RPMI7951 (cell line): ENCODE measurements at regions not wholly inside any gene's neighbourhood (a gene's known extent, or its start where the extent isn't known, plus 50 kb on each side); places are given as distances from the start of the nearest gene placed in this dataset.
"Not testable (repeated sequence)": the region's sequence is repeated elsewhere in the genome, so short reads cannot be mapped to it uniquely, and the experiment has no call there.

ENCODE experiments used
- DNase-seq: peaks from one replicate; pipeline ENCODE4 v3.0.0-alpha.2; 2012; ENCODE audit warnings: low read depth

GRCh38 chr7:83306502-83306901 lies 143.8 kb upstream of the PCLO start:
- DNase-seq, result no peak

- DNase-seq, result no peak
Observed at GRCh38 chr7:83305027-83305426, 142.3 kb upstream of the PCLO start.

- no peak for DNase-seq
Observed at GRCh38 chr7:83301416-83301815, 138.7 kb upstream of the PCLO start.

- DNase-seq, result no peak
Observed at GRCh38 chr7:83290211-83290610, 127.5 kb upstream of the PCLO start.

- DNase-seq, result no peak
Observed at GRCh38 chr7:83289419-83289993, 126.8 kb upstream of the PCLO start.

- DNase-seq, result no peak
Observed at GRCh38 chr7:83280671-83281070, 118.0 kb upstream of the PCLO start.

GRCh38 chr7:83276250-83276649 lies 113.6 kb upstream of the PCLO start:
- no peak for DNase-seq

GRCh38 chr7:83273699-83274098 lies 111.0 kb upstream of the PCLO start:
- no peak for DNase-seq

- peak; percentile 1 for DNase-seq
Observed at GRCh38 chr7:83271212-83272099, 108.8 kb upstream of the PCLO start.

GRCh38 chr7:83270407-83270806 lies 107.7 kb upstream of the PCLO start:
- DNase-seq, result no peak

- no peak for DNase-seq
Observed at GRCh38 chr7:83267141-83267631, 104.5 kb upstream of the PCLO start.

GRCh38 chr7:83263442-83264034 lies 100.9 kb upstream of the PCLO start:
- not testable (repeated sequence) for DNase-seq

GRCh38 chr7:83259064-83259463 lies 96.4 kb upstream of the PCLO start:
- DNase-seq, result no peak

- DNase-seq, result no peak
Observed at GRCh38 chr7:83248000-83248399, 85.3 kb upstream of the PCLO start.

- not testable (repeated sequence) for DNase-seq
Observed at GRCh38 chr7:83219231-83219630, 56.5 kb upstream of the PCLO start.

- DNase-seq, result no peak
Observed at GRCh38 chr7:83212883-83213282, 50.2 kb upstream of the PCLO start.
